GM21367 (cell line): ENCODE measurements at regions not wholly inside any gene's neighbourhood (a gene's known extent, or its start where the extent isn't known, plus 50 kb on each side); places are given as distances from the start of the nearest gene placed in this dataset.

Experiments
- ATAC-seq: cut with Tn5 transposase; IDR thresholded peaks from one replicate; pipeline ENCODE4 v1.9.1; 2021; ENCODE audit not compliant: unreplicated experiment

DNA sequence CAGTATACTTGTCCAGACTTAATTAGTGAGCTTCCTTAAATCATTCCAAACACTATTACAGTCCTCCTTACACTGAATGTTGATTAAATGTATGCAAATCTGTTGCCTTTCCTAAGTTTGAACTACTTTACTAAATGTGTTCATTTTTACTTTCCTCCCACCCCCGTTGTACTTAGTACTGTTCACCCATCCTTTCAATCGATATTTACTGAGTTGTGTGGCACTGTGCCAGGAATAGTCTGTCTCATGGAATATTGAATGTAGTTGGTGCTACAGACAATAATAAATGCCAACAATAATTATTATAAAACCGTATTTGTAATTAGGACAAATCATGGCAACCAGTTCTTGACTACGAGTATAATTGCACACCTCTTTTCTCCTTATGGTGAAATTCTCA, 335.7 kb downstream of the GPR37 start:
- ATAC-seq, result no peak

- ATAC-seq, result no peak
These were observed 336.8 kb downstream of the GPR37 start for GRCh38 chr7:124428781-124429180.

GRCh38 chr7:124426621-124427020, 339.0 kb downstream of the GPR37 start:
- no peak for ATAC-seq

DNA sequence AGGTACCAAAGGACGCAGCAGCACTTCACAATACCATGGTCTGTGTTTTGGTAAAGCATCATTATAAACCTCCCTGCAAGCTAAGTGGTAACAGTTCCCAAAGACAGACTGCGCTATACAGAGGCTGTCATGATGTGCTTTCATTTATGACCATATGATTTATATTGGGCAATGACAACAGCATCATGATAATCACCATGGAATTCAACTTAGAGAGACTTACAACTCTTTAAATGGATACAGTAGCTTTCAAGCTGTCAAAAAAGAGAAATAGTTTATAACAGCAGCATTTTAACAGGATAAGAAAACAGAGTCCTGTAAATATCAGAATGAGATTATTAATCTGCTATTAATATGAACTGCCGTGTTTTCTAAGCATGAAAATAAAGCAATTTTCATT, 341.7 kb downstream of the GPR37 start:
- ATAC-seq, result no peak

DNA sequence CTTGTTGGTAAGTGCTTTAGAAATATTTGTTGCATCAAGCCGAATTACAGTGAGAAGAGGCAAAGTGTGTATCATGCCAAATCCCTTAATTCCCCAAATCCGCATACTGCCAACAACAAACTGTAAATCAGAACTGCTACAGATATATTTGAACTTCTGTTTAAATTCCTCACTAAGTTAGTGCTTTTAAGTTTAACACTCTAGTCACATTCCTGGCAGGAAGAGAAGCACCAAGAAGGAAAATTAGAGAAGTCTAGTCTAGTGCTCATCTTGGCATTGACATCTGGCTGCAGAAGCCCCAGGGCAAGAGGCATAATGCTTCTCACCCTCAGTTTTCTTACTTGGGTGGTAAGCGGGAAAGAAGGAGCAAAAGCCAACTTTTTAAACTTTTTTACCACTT, 343.5 kb downstream of the GPR37 start:
- ATAC-seq, result no peak

GRCh38 chr7:124420367-124420766, 345.2 kb downstream of the GPR37 start:
- no peak for ATAC-seq

- ATAC-seq, result no peak
These were observed 352.6 kb downstream of the GPR37 start for GRCh38 chr7:124413029-124413428.

DNA sequence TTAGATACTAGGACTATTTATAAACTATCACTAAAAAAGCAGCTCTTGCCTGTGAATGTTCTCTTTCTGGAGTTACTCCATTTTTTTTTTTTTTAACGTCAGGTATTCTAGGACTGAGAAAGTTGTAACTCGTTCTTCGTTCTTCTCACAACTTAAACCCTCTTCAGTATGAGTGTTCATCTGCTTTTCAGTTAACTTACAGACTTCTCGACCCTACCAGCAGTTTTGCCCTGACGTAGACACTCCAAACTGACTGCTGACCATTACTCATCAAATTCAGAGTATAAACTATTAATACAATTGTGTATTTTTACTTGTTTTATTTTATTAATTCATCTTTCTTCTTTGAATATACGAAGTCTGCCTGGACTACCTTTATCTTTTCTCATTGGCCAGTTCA, 353.1 kb downstream of the GPR37 start:
- no peak for ATAC-seq

- ATAC-seq, result no peak
These were observed 353.8 kb downstream of the GPR37 start for GRCh38 chr7:124411796-124412195.

DNA sequence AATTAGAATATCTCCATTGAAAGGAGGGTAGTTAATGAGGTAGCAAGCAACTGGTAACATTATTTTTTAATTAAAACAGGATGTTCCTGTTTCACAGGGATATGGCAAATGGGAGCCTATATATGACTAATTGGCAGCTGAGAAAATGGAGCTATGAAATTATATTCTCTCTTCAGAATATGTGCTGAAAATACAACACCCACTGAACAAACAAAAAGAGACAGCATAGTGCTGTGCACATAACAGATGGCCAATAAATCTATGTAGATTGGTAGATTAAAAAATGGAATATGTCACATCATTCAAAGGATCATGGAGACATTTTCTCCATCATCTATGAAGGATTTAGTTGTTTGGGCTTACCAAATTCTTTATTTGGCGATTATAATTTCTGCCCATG, 362.0 kb downstream of the GPR37 start:
- ATAC-seq, result no peak

- no peak for ATAC-seq
These were observed 362.5 kb downstream of the GPR37 start for GRCh38 chr7:124403112-124403511.

GRCh38 chr7:124399941-124400340, 365.7 kb downstream of the GPR37 start:
- no peak for ATAC-seq

- ATAC-seq, result no peak
These were observed 366.2 kb upstream of the TMEM229A start for GRCh38 chr7:124398937-124399552.

- no peak for ATAC-seq
These were observed 364.3 kb upstream of the TMEM229A start for GRCh38 chr7:124397134-124397533.

GRCh38 chr7:124390301-124390700, 357.4 kb upstream of the TMEM229A start:
- no peak for ATAC-seq

DNA sequence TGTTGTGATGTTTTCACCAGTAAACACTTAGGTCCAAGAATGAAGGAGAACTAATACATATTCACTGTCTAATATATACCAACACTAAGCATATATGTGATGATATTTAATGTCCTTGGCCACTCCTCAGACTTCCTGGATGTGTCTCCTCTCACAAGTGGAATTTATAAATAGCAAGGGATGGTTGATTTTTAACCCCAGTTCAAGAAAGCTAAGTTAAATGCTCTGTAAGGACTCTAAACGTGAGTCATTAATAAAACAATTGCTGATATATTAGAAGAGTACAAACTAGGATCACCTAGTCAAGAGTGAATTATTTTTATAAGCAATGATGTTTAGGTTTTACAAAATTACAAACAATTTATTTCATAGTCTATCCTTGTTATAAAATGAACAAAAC, 355.9 kb upstream of the TMEM229A start:
- ATAC-seq, result no peak

GRCh38 chr7:124387056-124387455, 354.2 kb upstream of the TMEM229A start:
- ATAC-seq, result no peak

- no peak for ATAC-seq
These were observed 346.4 kb upstream of the TMEM229A start for GRCh38 chr7:124379296-124379695.

- no peak for ATAC-seq
These were observed 343.2 kb upstream of the TMEM229A start for GRCh38 chr7:124376111-124376510.

DNA sequence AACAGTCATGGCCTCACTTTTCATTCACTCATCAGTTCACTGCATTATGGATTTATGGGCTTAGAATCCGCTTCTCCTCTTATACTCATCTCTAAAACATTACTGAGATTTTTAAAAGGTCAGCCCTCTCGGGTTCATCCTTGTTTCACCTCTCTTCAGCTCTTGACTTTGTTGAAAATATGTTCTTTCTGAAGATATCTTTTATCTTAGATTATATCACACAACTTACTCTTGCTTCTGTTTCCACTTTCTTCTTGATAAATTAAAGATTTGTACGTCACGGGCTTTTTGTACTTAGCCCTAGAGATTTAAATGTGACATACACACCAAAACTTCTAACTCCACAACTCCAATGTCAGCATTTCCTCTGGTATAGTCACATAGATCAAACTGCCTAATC, 342.5 kb upstream of the TMEM229A start:
- no peak for ATAC-seq

DNA sequence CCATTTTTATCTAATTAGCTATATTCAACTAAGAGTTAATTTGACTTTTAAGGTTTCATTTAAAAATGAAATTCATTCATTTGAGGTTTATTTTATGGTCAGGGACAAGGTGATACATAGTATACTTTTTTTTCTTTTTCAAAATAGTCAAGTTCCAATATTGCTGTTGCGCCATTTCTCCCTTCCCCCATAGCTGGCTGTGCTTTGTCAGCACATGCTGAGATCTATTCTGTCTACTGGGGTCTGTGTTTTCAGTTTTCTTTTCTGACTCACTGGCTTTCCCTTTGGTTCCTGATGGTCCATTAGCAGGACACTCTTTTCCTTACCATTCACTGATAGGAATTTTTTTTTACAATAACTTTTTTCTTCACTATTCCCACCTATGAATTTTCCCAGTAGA, 336.4 kb upstream of the TMEM229A start:
- ATAC-seq, result no peak

DNA sequence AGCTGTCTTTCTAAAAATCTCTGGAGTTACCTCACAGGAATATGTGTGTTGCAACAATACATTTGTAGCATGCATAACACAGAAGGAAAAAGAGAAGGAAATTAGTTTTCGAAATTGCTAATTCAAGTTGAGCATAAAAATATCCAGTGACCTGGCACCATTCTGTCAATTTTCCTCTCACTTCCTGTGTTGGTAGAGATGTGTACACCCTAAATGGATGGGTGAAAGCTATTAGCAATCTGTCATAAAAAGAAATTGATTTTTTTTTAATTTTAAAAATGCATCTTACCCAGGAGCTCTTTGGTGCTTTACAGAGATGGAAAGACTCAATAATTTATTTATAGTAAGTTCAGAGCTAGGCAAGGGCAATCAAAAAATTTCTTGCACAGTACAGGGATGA, 333.3 kb upstream of the TMEM229A start:
- ATAC-seq, result no peak

DNA sequence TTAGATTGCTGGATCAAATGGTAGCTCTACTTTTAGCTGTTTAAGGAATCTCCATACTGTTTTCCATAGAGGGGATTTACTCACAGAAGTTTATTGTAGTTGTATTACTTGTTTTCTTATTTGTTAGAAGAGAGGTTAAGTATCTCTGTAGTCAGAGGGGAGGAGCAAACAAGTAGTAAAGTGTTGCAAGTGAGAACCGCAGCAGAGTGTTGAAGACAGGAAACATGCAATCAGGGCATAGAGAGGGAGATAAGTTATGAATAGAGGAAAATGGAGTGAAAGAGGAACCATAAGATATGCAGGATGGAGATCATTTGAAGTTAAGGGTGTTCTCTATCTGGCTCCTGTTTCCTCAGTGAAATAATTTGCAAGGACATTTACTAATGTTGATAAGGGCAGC, 331.4 kb upstream of the TMEM229A start:
- ATAC-seq, result no peak

DNA sequence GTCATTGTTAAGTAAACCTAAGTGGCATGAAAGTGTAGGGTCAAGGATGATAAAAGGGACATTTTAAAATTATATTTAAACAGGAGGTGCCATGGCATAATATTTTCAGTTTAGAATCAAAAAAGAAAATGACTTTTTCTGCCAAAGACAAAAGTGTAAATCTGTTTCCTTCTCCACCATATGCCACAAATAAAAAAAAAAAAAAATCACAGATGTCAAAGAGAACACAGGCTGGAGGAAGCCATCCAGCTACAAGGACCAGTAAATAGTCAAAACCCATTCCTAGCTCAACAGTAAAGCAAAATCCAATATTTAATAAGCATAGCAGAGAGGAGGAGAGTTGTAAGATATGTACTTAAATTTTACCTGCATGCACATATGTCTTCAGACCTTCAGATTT, 321.3 kb upstream of the TMEM229A start:
- no peak for ATAC-seq
